Natural killer cell (primary cell): ENCODE measurements at regions not wholly inside any gene's neighbourhood (a gene's known extent, or its start where the extent isn't known, plus 50 kb on each side); places are given as distances from the start of the nearest gene placed in this dataset.
"Not testable (repeated sequence)": the region's sequence is repeated elsewhere in the genome, so short reads cannot be mapped to it uniquely, and the experiment has no call there.

Experiments
- ATAC-seq, 3 donors: fragments of 150-1000 bp in 2 of 3; fragments of 200-7000 bp in 1 of 3; cut with Tn5 transposase; 1 replicate in 1 of 3; 2 replicates in 2 of 3; pipeline ENCODE4 v1.10.0; 2021; ENCODE audit warnings: mild to moderate bottlenecking in 2 of 3, moderate library complexity in 2 of 3
- DNase-seq, 2 donors: peaks; one replicate each; pipeline versions ENCODE4 v3.0.0 to v3.0.0-alpha.2; 2013 to 2021; ENCODE audit warnings: mixed read lengths in 1 of 2
- H3K27ac ChIP-seq: one replicate; pipeline ENCODE4 v1.5.1; 2013; ENCODE audit warnings: mild to moderate bottlenecking, low read length
- H3K27me3 ChIP-seq: one replicate; pipeline ENCODE4 v1.6.1; 2013; ENCODE audit warnings: low read length; ENCODE audit not compliant: control insufficient read depth, insufficient read depth
- H3K36me3 ChIP-seq: one replicate; pipeline ENCODE4 v1.6.1; 2013; ENCODE audit warnings: low read length; ENCODE audit not compliant: control insufficient read depth, insufficient read depth
- H3K4me1 ChIP-seq: one replicate; pipeline ENCODE4 v1.6.1; 2013; ENCODE audit warnings: low read length; ENCODE audit not compliant: control insufficient read depth, insufficient read depth
- H3K4me3 ChIP-seq: one replicate; pipeline ENCODE4 v1.5.1; 2013; ENCODE audit warnings: low read length
- H3K9me3 ChIP-seq: one replicate; pipeline ENCODE4 v1.6.1; 2013; ENCODE audit warnings: low read length; ENCODE audit not compliant: control insufficient read depth, insufficient read depth
- H3K27ac Mint-ChIP-seq, 2 donors: one replicate each; pipeline ENCODE4 v1.8.0; 2022; ENCODE audit warnings: mild to moderate bottlenecking in 2 of 2, mixed read lengths in 2 of 2, moderate library complexity in 1 of 2
- H3K27me3 Mint-ChIP-seq, 2 donors: one replicate each; pipeline ENCODE4 v1.8.0; 2022; ENCODE audit warnings: low read depth in 2 of 2, mixed read lengths in 2 of 2
- H3K36me3 Mint-ChIP-seq: one replicate; pipeline ENCODE4 v1.8.0; 2022; ENCODE audit warnings: mixed read lengths
- H3K4me1 Mint-ChIP-seq, 2 donors: one replicate each; pipeline ENCODE4 v1.8.0; 2022; ENCODE audit warnings: mixed read lengths in 2 of 2
- H3K4me3 Mint-ChIP-seq: one replicate; pipeline ENCODE4 v1.8.0; 2022; ENCODE audit warnings: mild to moderate bottlenecking, moderate library complexity, mixed read lengths
- H3K9me3 Mint-ChIP-seq, 2 donors: one replicate each; pipeline ENCODE4 v1.8.0; 2022; ENCODE audit warnings: mixed read lengths in 2 of 2
- CTCF ChIP-seq: fragments of 200-600 bp; IDR thresholded peaks from one replicate; pipeline ENCODE4 v1.8.0; 2022; ENCODE audit warnings: antibody characterized with exemption
- WGBS: methylation state at CpG from one replicate; pipeline ENCODE4 v1.1.7; 2013; ENCODE audit warnings: missing lambda C conversion rate; ENCODE audit not compliant: insufficient coverage; 5-methylcytosine and 5-hydroxymethylcytosine counted together
- intact Hi-C: fragments of 100-400 bp; cut with micrococcal nuclease; formaldehyde crosslinking; loops from one replicate; pipeline ENCODE4 v1.14.2; 2022

GRCh38 chr13:64078480-64078936 lies 2662.9 kb upstream of the PCDH20 start:
- H3K27ac ChIP-seq, result no peak overlapping the region
- no peak for DNase-seq
- Mint-ChIP-seq H3K4me3 (no peak overlapping the region), H3K4me1 (no peaks in the 10 kb centered on the region), H3K9me3 (peaks cover 7 to 8% of the 10 kb centered on the region in 2 donors), H3K27ac (no peak overlapping the region), H3K36me3 (no peaks in the 10 kb centered on the region), H3K27me3 (no peaks in the 10 kb centered on the region)
- ATAC-seq, result no peak
- 93% methylated on average over 22 of the region's 22 CpGs for WGBS
- H3K4me3 ChIP-seq, result no peak overlapping the region
- intact Hi-C loops, result no loop called here
- H3K36me3 ChIP-seq, result no peaks in the 10 kb centered on the region
- H3K4me1 ChIP-seq, result no peaks in the 10 kb centered on the region
- TF ChIP-seq CTCF, result no peak
- H3K9me3 ChIP-seq, result peaks cover 18% of the 10 kb centered on the region
- H3K27me3 ChIP-seq, result no peaks in the 10 kb centered on the region

- H3K4me3 ChIP-seq, result no peak overlapping the region
- DNase-seq, result no peak
- no peaks in the 10 kb centered on the region for H3K36me3 Mint-ChIP-seq
- no peak overlapping the region for H3K27ac Mint-ChIP-seq
- intact Hi-C loops, result no loop called here
- H3K4me3 Mint-ChIP-seq, result no peak overlapping the region
- H3K27ac ChIP-seq, result no peak overlapping the region
- peaks cover 18% of the 10 kb centered on the region for H3K9me3 ChIP-seq
- peaks cover 7 to 8% of the 10 kb centered on the region in 2 donors for H3K9me3 Mint-ChIP-seq
- no peaks in the 10 kb centered on the region for H3K4me1 Mint-ChIP-seq
- no peaks in the 10 kb centered on the region for H3K4me1 ChIP-seq
- 95% methylated on average over 6 of the region's 6 CpGs for WGBS
- no peak for ATAC-seq
- TF ChIP-seq CTCF, result no peak
- no peaks in the 10 kb centered on the region for H3K27me3 Mint-ChIP-seq
- H3K27me3 ChIP-seq, result no peaks in the 10 kb centered on the region
- no peaks in the 10 kb centered on the region for H3K36me3 ChIP-seq
These were observed 2662.4 kb upstream of the PCDH20 start for GRCh38 chr13:64078025-64078424.

GRCh38 chr13:64077132-64077835 lies 2661.6 kb upstream of the PCDH20 start:
- not testable (repeated sequence) for H3K27me3 Mint-ChIP-seq, ATAC-seq

GRCh38 chr13:64075543-64076271 lies 2660.1 kb upstream of the PCDH20 start:
- Mint-ChIP-seq H3K36me3 (no peaks in the 10 kb centered on the region), H3K4me3 (no peak overlapping the region), H3K9me3 (peaks cover 7 to 9% of the 10 kb centered on the region in 2 donors), H3K4me1 (no peaks in the 10 kb centered on the region), H3K27me3 (no peaks in the 10 kb centered on the region), H3K27ac (no peak overlapping the region)
- Histone ChIP-seq H3K27ac (no peak overlapping the region), H3K36me3 (no peaks in the 10 kb centered on the region), H3K4me3 (no peak overlapping the region), H3K9me3 (peaks cover 18% of the 10 kb centered on the region), H3K4me1 (no peaks in the 10 kb centered on the region), H3K27me3 (no peaks in the 10 kb centered on the region)
- 90% methylated on average over 14 of the region's 14 CpGs for WGBS
- no peak for DNase-seq
- no peak for TF ChIP-seq CTCF
- intact Hi-C loops, result no loop called here
- no peak for ATAC-seq

More at GRCh38 chr13:64077132-64077835, 2661.6 kb upstream of the PCDH20 start:
- H3K4me3 ChIP-seq, H3K27ac Mint-ChIP-seq, intact Hi-C loops, DNase-seq, H3K36me3 Mint-ChIP-seq, H3K4me1 Mint-ChIP-seq, H3K9me3 Mint-ChIP-seq, H3K27me3 ChIP-seq, H3K4me3 Mint-ChIP-seq, H3K27ac ChIP-seq, H3K36me3 ChIP-seq, H3K4me1 ChIP-seq: not testable (repeated sequence)
- H3K9me3 ChIP-seq, result peaks cover 18% of the 10 kb centered on the region
- WGBS, result 91% methylated on average over 36 of the region's 36 CpGs
